Transverse colon (tissue), 3 donors: ENCODE measurements at regions not wholly inside any gene's neighbourhood (a gene's known extent, or its start where the extent isn't known, plus 50 kb on each side); places are given as distances from the start of the nearest gene placed in this dataset.

Source experiments
- EP300 ChIP-seq: sonication (generic); formaldehyde crosslinking; IDR thresholded peaks from one replicate; pipeline ENCODE4 v1.6.1; 2017; ENCODE audit warnings: antibody characterized with exemption, low read depth
- TF ChIP-seq, protein P1 (sequence below), 5 experiments: fragments of 200-600 bp in 3 of 5; fragments of 450-650 bp in 2 of 5; sonication (generic) in 3 of 5; IDR thresholded peaks; 1 replicate in 2 of 5; 2 replicates in 3 of 5; pipeline ENCODE4 v1.5.1; 2016 to 2017; ENCODE audit warnings: antibody characterized with exemption in 5 of 5, inconsistent platforms in 3 of 5, mild to moderate bottlenecking in 2 of 5, moderate library complexity in 1 of 5

DNA sequence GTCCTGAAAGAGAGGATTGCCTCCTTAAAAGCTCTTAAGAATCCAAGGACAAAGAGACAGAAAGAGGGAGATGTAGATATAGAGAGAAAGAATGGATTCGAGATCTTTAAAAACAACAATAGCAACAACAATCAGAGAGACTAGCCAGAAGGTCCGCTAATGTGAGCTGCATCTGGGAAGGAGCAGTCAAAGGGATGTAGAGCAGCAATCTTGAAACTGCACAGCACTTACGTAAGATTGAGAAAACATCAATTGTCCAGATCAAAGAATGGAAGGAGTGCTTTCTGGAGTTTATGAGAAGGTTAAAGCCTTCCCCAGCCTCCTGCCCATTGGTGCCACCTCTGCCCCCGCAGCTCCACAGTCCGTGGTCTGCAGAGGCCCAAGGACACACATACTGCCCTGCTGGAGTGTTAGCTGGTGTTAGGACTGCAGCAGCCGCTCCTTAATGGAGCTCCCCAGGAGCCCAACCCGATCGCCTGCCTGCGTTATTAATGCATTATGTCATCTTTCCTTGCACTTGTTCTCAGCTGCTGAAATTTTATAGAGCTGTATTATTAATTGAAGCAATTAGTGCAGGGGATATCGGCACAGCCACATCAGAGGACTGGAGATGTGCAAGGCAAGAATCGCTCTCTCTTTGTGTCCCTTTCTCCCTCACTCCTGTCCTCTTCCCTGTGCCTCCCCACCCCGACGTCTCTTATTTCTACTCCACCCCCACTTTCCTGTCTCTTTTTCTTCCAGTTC is 73.0 kb upstream of the CALM2 start:
- TF ChIP-seq EP300: no peak
- TF ChIP-seq, protein P1, sequence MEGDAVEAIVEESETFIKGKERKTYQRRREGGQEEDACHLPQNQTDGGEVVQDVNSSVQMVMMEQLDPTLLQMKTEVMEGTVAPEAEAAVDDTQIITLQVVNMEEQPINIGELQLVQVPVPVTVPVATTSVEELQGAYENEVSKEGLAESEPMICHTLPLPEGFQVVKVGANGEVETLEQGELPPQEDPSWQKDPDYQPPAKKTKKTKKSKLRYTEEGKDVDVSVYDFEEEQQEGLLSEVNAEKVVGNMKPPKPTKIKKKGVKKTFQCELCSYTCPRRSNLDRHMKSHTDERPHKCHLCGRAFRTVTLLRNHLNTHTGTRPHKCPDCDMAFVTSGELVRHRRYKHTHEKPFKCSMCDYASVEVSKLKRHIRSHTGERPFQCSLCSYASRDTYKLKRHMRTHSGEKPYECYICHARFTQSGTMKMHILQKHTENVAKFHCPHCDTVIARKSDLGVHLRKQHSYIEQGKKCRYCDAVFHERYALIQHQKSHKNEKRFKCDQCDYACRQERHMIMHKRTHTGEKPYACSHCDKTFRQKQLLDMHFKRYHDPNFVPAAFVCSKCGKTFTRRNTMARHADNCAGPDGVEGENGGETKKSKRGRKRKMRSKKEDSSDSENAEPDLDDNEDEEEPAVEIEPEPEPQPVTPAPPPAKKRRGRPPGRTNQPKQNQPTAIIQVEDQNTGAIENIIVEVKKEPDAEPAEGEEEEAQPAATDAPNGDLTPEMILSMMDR (IDR thresholded peaks at IDR 0.05): no peak
